Coronary artery (tissue), 2 donors: ENCODE measurements at regions not wholly inside any gene's neighbourhood (a gene's known extent, or its start where the extent isn't known, plus 50 kb on each side); places are given as distances from the start of the nearest gene placed in this dataset.

Experiments
- DNase-seq: peaks from one replicate; pipeline ENCODE4 v3.0.0-alpha.2; 2017; ENCODE audit warnings: low spot score
- H3K27ac ChIP-seq, 2 donors: fragments of 200-600 bp; sonication (generic); one replicate each; pipeline ENCODE4 v1.5.1; 2016 to 2019
- H3K4me3 ChIP-seq: fragments of 200-600 bp; sonication (generic); 2 replicates; pipeline ENCODE4 v1.5.1; 2016; ENCODE audit warnings: mild to moderate bottlenecking, moderate library complexity
- TF ChIP-seq, protein P1 (sequence below): fragments of 200-600 bp; sonication (generic); IDR thresholded peaks from one replicate; pipeline ENCODE4 v1.5.1; 2019; ENCODE audit warnings: antibody characterized with exemption

DNA sequence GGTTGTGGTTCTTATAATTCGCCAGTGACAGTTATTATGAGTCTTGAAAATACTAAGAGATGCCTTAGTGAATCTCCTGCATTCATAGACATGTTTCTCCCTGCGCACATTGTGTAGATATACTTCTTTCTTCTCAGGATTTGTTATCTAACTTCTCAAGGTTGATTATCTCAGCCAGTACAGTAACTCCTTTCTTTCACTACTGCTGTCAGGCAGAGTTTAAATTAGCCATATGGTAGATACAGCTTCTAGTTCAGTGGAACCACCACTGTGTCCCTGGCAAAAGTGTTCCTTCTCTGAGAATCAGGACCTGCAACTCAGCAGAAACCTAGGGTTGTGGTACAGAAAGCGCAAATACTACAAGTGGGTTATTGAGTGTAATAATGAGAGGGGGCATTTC is 175.0 kb upstream of the SGO1 start:
- no peak for DNase-seq
- TF ChIP-seq, protein P1, sequence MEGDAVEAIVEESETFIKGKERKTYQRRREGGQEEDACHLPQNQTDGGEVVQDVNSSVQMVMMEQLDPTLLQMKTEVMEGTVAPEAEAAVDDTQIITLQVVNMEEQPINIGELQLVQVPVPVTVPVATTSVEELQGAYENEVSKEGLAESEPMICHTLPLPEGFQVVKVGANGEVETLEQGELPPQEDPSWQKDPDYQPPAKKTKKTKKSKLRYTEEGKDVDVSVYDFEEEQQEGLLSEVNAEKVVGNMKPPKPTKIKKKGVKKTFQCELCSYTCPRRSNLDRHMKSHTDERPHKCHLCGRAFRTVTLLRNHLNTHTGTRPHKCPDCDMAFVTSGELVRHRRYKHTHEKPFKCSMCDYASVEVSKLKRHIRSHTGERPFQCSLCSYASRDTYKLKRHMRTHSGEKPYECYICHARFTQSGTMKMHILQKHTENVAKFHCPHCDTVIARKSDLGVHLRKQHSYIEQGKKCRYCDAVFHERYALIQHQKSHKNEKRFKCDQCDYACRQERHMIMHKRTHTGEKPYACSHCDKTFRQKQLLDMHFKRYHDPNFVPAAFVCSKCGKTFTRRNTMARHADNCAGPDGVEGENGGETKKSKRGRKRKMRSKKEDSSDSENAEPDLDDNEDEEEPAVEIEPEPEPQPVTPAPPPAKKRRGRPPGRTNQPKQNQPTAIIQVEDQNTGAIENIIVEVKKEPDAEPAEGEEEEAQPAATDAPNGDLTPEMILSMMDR, result no peak
- Histone ChIP-seq H3K4me3 (no peak overlapping the region), H3K27ac (no peak overlapping the region)

DNA sequence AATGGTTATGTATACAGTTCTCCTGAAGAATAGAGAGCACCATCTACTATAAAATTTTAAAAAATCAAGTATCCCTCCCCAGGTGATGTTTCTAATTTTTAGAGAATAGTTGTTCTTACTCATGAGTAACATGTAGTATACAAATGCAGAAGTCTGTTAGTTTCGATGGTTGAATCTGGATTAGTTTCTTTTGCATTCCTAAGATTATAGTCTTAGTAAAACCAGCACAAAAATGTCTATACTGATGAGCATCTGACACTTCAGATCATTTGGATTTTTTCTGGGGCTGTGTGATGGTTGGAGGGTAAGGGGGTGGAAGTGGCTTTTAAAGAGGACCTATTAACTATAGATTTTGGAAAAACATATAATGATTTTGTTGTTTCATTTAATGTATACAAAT is 167.3 kb upstream of the SGO1 start:
- H3K4me3 ChIP-seq, result no peak overlapping the region
- TF ChIP-seq, protein P1, result no peak
- DNase-seq, result no peak

DNA sequence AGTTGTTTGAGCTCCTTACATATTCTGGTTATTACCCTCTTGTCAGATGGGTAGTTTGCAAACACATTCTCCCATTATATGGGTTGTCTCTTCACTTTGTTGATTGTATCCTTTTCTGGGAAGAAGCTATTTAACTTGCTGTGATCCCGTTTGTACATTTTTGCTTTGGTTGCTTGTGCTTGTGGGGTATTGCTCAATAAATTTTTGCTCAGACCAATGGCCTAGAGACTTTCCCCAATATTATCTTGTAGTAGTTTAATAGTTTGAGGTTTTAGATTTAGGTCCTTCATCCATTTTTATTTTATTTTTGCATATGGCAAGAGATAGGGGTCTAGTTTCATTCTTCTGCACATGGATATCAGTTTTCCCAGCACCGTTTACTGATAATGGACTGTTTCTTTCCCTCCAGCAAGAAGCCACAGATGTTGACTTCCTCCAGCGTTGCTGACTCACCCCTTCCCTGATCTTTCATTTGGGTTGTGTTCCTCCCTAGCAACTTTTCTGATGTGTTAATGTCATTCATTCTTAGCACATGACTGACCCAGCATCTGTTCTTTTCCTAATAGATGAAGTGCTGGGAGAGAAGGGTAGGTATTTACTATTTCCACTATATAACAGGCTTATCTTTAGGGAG is 166.7 kb upstream of the SGO1 start:
- H3K27ac ChIP-seq, result no peak overlapping the region
- no peak overlapping the region for H3K4me3 ChIP-seq
- TF ChIP-seq, protein P1, result no peak
- no peak for DNase-seq

More for the DNA sequence above, 167.3 kb upstream of the SGO1 start:
- no peak overlapping the region for H3K27ac ChIP-seq

DNA sequence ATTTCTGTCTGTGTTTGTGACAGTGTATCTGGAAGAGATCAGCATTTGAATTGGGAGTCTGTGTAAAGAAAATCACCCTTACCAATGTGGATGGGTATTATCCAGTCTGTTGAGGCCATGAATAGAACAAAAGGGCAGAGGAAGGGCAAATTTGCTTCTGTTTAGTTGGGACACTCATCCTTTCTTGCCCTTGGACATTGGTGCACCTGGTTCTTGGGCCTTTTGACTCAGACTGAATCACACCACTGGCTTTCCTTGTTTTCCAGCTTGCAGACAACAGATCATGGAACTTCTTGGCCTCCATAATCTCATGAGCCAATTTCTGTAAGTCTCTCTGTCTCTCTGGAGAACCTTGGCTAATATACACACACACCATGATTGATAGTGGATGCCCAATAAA is 164.4 kb upstream of the SGO1 start:
- TF ChIP-seq, protein P1, result no peak
- Histone ChIP-seq H3K27ac (no peak overlapping the region), H3K4me3 (no peak overlapping the region)
- no peak for DNase-seq

DNA sequence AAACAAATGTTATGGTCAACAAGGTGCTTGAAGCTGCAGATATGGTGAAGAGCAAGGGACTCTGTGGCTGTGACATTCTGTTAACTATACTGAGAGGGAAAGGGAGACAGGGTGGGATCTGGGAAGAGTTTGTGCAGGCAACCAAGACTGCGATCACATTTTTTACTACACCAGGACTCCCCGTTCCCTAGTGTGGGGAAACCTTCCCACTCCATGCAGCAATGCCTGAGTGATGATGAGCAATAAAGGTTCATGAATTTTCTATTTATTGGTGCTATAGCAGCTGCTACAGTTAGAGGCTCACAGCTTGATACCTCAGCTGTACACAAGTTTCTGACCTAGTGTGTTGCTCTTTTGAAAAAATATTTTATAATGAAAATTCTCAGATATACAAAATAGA is 160.9 kb upstream of the SGO1 start:
- Histone ChIP-seq H3K27ac (no peak overlapping the region), H3K4me3 (no peak overlapping the region)
- no peak for DNase-seq
- TF ChIP-seq, protein P1, result no peak

DNA sequence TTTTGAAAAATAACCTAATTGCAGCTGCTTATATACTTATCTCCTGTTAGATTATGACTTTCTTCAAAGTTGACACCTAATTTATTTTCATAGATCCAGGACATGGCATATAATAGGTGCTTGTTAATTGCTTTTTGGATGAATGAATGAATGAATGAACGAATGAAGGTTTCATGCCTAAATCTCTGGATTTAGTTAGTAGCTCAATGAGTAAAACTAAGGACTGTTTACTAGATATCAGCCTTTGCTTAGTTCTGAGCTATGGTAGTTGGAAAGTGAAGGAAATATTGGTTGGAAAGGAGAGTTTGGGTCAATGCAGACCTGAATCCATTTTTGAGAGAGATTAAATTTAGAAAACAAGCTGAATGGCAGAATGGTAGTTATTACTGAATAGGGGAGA is 160.4 kb upstream of the SGO1 start:
- Histone ChIP-seq H3K27ac (no peak overlapping the region), H3K4me3 (no peak overlapping the region)
- TF ChIP-seq, protein P1, result no peak
- no peak for DNase-seq

DNA sequence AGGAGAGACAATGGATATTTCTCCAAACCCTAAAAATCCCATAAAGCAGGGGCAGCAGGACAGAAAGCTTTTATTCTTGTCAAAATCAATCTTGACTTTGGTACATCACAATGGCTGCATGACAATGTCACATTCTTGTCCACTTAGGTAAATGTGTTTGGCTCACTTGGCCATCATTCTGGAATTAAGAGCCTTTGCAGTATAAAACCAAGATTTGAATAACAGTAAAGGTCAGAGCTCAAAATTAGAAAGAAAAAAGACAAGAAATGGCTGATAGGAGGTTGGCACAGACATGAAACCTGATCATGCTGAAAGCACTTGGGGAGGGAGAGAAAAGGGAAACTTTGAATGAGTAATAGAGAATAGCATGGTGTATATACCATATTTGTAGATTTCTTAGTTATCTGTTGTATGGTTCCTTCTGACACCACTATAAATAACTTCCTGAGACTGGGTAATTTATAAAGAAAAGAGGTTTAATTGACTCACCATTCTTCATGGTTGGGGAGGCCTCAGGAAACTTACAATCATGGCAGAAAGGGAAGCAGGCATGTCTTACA is 158.5 kb upstream of the SGO1 start:
- no peak overlapping the region for H3K4me3 ChIP-seq
- TF ChIP-seq, protein P1, result no peak
- no peak for DNase-seq
- no peak overlapping the region for H3K27ac ChIP-seq
